Activated CD4-positive, alpha-beta memory T cell treated with anti-CD3 and anti-CD28 coated beads for 36 hours (primary cell): ENCODE measurements at regions not wholly inside any gene's neighbourhood (a gene's known extent, or its start where the extent isn't known, plus 50 kb on each side); places are given as distances from the start of the nearest gene placed in this dataset.

Experiments used
- CTCF ChIA-PET: fragments of 350-600 bp; sonication (Branson Sonifier 250); formaldehyde crosslinking; loops from one replicate; lab custom pipeline; 2021; ENCODE audit warnings: antibody characterized with exemption, inconsistent platforms; lab: Charles Lee
- POLR2A ChIA-PET: fragments of 350-600 bp; sonication (Branson Sonifier 250); formaldehyde crosslinking; loops from one replicate; lab custom pipeline; 2021; ENCODE audit warnings: antibody characterized with exemption; lab: Charles Lee
- DNase-seq: peaks from one replicate; pipeline ENCODE4 v3.0.0-alpha.2; 2020
- H3K27ac Mint-ChIP-seq: one replicate; pipeline ENCODE4 v1.8.0; 2021; ENCODE audit warnings: mixed read lengths
- H3K27me3 Mint-ChIP-seq: one replicate; pipeline ENCODE4 v1.8.0; 2021; ENCODE audit warnings: mixed read lengths
- H3K36me3 Mint-ChIP-seq: one replicate; pipeline ENCODE4 v1.8.0; 2021; ENCODE audit warnings: mixed read lengths
- H3K4me1 Mint-ChIP-seq: one replicate; pipeline ENCODE4 v1.8.0; 2021; ENCODE audit warnings: low read depth, mixed read lengths
- H3K4me3 Mint-ChIP-seq: one replicate; pipeline ENCODE4 v1.8.0; 2021; ENCODE audit warnings: mild to moderate bottlenecking, mixed read lengths
- H3K9me3 Mint-ChIP-seq: one replicate; pipeline ENCODE4 v1.8.0; 2021; ENCODE audit warnings: mixed read lengths
- intact Hi-C: fragments of 100-400 bp; cut with micrococcal nuclease; formaldehyde crosslinking; loops from one replicate; pipeline ENCODE4 v1.15.1; 2023

DNA sequence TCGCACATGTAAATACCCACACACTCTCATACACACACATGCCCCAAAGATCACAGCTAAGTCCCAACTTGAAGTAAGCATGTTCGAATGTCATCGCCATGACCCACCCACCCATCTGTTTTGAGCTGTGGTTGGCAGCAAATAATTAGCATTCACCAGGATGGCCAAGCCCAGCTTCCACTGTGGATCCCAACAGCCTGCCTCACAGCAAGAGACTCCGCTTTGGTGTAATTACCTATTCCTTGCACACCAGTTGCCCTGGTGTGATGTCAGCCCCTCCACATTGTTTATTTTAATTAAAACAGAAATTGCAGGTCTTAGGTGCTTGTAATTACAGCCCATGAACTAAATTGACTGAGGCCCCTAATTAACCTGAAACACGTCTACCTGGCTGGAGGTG, 81.1 kb downstream of the MAFB start:
- CTCF ChIA-PET, result no interaction called here
- peaks cover 4% of the 10 kb centered on the region for H3K27me3 Mint-ChIP-seq
- intact Hi-C loops, result no loop called here
- no peaks in the 10 kb centered on the region for H3K4me1 Mint-ChIP-seq
- no peaks in the 10 kb centered on the region for H3K9me3 Mint-ChIP-seq
- DNase-seq, result no peak
- H3K36me3 Mint-ChIP-seq, result no peaks in the 10 kb centered on the region
- POLR2A ChIA-PET, result no interaction called here
- H3K4me3 Mint-ChIP-seq, result no peak overlapping the region
- no peak overlapping the region for H3K27ac Mint-ChIP-seq

DNA sequence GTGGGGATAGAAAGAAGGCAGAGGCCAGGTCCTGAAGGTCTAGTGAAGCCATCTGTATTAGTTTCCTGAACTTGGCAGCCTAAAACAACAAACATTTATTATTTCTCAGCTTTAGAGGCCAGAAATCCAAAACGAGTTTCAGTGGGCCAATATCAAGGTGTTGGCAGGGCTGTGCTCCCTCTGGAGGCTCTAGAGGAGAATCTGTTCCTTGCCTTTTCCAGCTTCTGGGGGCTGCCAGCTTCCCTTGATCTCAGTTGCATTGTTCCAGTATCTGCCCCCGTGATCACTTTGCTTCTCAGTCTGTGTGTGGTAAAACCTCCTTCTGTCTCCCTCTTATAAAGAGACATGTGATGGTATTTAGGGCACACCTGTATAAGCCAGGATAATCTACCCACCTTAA, 82.4 kb downstream of the MAFB start:
- H3K4me3 Mint-ChIP-seq, result no peak overlapping the region
- no peaks in the 10 kb centered on the region for H3K36me3 Mint-ChIP-seq
- ChIA-PET POLR2A (no interaction called here), CTCF (no interaction called here)
- H3K27ac Mint-ChIP-seq, result no peak overlapping the region
- no peaks in the 10 kb centered on the region for H3K4me1 Mint-ChIP-seq
- peaks cover 4% of the 10 kb centered on the region for H3K27me3 Mint-ChIP-seq
- no peaks in the 10 kb centered on the region for H3K9me3 Mint-ChIP-seq
- intact Hi-C loops, result no loop called here
- no peak for DNase-seq

DNA sequence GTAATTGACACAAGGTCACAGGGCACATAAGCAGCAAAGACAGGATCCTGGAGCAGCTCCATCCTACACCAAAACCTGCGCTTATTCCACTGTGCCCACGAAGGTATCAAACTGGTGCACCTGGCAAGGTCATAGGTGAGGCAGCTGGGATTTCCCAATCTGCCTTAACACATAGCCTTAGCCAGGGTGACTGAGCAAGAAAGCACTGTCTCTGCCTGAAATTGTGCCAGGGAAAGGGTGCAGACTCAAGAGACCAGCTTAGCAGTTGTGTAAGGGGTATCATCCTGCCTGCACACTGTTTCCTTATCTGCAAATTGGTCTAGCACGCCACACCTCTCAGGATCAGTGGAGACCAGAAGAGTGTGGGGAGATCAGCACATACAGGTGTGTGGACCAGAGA, 82.8 kb downstream of the MAFB start:
- POLR2A ChIA-PET, result no interaction called here
- Mint-ChIP-seq H3K4me3 (no peak overlapping the region), H3K36me3 (no peaks in the 10 kb centered on the region), H3K4me1 (no peaks in the 10 kb centered on the region), H3K27ac (no peak overlapping the region), H3K9me3 (no peaks in the 10 kb centered on the region), H3K27me3 (peaks cover 4% of the 10 kb centered on the region)
- CTCF ChIA-PET, result no interaction called here
- no peak for DNase-seq
- intact Hi-C loops, result no loop called here

DNA sequence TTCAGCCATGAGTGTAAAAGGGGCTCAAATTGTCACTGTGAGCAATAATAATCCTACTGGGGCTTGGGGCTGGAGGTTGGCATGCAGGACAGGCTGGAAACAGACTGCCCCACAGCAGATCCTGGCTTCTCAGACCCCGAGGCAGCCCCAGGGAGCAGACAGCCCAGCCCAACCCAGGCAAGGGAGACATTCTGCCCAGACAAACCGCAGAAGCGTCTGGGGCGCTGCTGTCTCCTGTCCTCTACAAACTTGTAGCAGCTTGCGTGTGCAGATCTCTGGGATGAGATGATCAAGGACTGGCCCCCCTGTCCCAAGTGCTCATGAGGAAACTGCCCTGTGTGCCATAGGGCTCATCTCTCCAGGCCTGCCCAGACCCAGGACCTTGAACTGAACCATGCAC, 84.6 kb downstream of the MAFB start:
- Mint-ChIP-seq H3K4me3 (no peak overlapping the region), H3K27ac (no peak overlapping the region), H3K36me3 (no peaks in the 10 kb centered on the region), H3K4me1 (no peaks in the 10 kb centered on the region), H3K27me3 (peaks cover 4% of the 10 kb centered on the region), H3K9me3 (no peaks in the 10 kb centered on the region)
- intact Hi-C loops, result no loop called here
- ChIA-PET CTCF (no interaction called here), POLR2A (no interaction called here)
- no peak for DNase-seq

DNA sequence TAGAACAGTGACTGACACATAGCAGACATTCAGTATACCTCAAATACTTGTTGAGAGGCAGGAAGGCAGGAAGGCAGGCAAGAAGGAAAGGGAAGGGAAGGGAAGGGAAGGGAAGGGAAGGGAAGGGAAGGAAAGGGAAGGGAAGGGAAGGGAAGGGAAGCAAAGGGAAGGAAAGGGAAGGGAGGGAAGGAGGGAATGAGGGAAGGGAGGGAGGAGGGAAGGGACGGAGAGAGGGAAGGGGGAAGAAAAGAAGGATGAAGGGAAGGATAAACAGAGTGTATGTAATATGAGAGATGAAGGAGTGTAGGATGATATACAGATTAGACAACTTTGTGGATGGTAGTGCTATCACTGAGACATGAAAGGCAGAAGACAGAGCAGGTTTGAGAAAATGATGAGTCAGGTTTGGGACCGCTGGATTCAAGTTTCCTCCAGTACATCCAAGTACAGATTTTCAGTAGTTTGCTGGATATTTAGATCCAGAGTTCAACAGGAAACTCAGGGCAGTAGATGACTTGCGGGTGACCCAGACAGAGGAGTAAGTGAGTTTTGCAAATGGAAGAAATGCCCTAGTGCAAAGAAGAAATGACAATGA, 85.9 kb downstream of the MAFB start:
- Mint-ChIP-seq H3K9me3 (peaks cover 4% of the 10 kb centered on the region), H3K27ac (no peak overlapping the region), H3K27me3 (peaks cover 2% of the 10 kb centered on the region), H3K36me3 (no peaks in the 10 kb centered on the region), H3K4me1 (no peaks in the 10 kb centered on the region), H3K4me3 (no peak overlapping the region)
- no peak for DNase-seq
- CTCF ChIA-PET, result no interaction called here
- intact Hi-C loops, result no loop called here
- POLR2A ChIA-PET, result no interaction called here

DNA sequence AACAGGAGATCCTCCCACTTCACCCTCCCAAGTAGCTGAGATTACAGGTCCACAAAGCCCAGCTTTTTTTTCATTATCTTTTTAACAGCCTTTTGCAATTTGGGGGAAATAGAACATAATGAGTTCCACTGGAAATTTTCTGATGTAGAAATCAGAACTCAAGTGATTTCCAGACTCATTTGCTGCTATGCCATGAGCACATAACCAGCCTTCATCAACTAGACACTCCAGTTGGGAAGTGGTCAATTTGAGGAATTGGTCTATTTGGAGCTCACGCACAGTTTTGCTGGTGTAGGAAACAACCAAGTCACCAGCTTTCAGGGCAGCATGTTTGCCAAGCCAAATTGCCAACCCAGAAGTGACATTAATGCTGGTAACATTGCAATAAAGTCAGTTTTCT, 86.7 kb downstream of the MAFB start:
- Mint-ChIP-seq H3K27ac (no peak overlapping the region), H3K4me3 (no peak overlapping the region), H3K4me1 (no peaks in the 10 kb centered on the region), H3K9me3 (peaks cover 4% of the 10 kb centered on the region), H3K27me3 (peaks cover 2% of the 10 kb centered on the region), H3K36me3 (no peaks in the 10 kb centered on the region)
- ChIA-PET POLR2A (no interaction called here), CTCF (no interaction called here)
- intact Hi-C loops, result no loop called here
- DNase-seq, result no peak

DNA sequence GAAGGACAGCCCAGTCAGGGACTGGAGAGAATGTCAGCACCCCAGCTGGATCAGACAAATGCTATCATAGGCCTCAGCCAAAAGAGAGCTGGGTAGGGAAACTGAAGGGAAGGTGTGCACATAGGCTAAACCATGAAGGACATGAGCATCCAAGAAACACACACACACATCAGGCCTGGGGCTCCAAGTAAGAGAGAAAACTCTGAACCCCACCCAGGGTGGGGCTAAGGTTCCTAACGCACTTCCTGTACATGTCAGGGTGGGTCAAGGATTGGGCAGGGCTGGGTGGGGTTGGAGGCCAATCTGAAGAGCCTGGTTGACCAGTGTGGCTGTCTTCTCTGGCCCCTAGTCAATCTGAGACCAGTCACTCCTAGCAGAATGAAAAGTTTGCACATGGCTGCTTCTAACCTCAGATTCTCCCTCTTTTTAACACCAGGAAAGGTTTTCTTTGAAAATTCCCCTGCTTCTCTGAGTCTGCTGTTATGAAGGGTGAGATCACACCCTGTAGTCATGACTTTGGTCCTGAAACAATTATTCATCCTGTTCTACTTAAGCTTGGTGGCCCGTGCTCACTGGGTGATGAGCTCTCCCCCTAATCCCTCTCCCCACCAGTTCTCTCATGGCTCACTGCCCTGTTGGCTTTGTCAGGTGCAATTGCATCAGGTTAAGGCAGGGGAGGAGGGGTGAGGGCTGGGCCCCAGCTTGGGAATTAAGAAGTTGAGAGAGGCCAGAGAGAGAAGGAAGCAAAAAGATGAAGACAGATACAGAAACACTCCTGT, 88.4 kb downstream of the MAFB start:
- POLR2A ChIA-PET, result no interaction called here
- Mint-ChIP-seq H3K27me3 (no peaks in the 10 kb centered on the region), H3K36me3 (no peaks in the 10 kb centered on the region), H3K27ac (no peak overlapping the region), H3K4me1 (no peaks in the 10 kb centered on the region), H3K4me3 (no peak overlapping the region), H3K9me3 (peaks cover 4% of the 10 kb centered on the region)
- CTCF ChIA-PET, result no interaction called here
- no peak for DNase-seq
- intact Hi-C loops, result no loop called here

DNA sequence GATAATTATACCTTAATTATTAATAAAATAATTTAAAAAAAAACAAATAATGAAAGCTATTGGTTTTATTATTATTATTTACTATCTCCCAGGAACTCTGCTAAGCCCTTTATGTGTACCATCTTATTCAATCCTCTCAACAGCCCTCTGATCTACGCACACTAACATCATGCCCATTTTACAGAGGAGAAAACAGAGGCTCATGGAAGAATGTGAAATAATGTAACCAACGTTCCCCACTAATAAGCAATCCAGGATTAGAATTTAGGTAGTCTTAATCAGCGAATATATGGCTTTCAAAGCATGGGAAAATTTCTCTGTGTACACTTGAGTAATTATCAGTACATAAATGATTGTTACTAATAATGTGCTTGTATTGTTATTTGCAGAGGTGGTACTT, 89.0 kb downstream of the MAFB start:
- intact Hi-C loops, result no loop called here
- no peak for DNase-seq
- Mint-ChIP-seq H3K36me3 (no peaks in the 10 kb centered on the region), H3K27me3 (peaks cover 5% of the 10 kb centered on the region), H3K4me1 (no peaks in the 10 kb centered on the region), H3K27ac (no peak overlapping the region), H3K9me3 (peaks cover 4% of the 10 kb centered on the region), H3K4me3 (no peak overlapping the region)
- CTCF ChIA-PET, result no interaction called here
- POLR2A ChIA-PET, result no interaction called here

DNA sequence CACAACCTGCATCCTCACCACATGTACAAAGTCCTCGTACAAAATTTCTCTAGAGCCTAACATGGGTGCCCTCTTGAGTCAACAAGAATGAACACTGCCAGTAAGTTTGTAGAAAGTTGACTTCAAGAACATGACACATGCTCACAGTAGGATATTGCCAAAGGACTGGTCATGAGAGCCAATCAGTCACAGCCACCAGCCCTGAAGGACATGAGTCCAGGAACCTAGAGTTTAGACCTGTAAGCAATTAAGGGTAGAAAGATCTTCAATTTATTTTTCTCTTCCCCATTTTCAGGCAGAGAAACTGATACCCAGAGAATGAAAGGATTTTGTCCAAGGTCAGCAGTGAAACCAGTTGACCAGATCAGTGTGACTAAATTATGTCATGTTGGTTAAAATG, 96.1 kb downstream of the MAFB start:
- peaks cover 29% of the 10 kb centered on the region for H3K27me3 Mint-ChIP-seq
- intact Hi-C loops, result no loop called here
- no peaks in the 10 kb centered on the region for H3K9me3 Mint-ChIP-seq
- H3K27ac Mint-ChIP-seq, result no peak overlapping the region
- no peak for DNase-seq
- no peaks in the 10 kb centered on the region for H3K36me3 Mint-ChIP-seq
- no peaks in the 10 kb centered on the region for H3K4me1 Mint-ChIP-seq
- CTCF ChIA-PET, result no interaction called here
- no peak overlapping the region for H3K4me3 Mint-ChIP-seq
- POLR2A ChIA-PET, result no interaction called here

DNA sequence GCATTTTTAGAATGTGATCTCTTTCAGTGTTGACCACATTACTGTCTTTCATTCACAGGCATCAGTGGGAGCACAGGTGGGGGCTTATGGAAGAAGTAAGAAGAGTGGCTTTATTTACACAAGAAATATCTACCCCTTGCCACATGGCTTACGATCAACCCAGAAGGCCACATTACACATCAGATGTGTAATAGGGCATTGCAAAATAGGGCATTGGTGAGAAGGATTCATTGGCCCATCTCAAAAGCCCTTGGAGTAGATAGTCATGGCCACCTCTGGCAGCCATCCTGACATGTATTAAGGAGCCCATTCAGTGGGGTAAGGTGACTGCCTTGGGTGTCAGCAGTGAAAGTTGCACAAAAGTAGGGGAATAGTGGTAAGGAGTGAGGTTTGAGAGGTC, 97.5 kb downstream of the MAFB start:
- Mint-ChIP-seq H3K27me3 (peaks cover 29% of the 10 kb centered on the region), H3K27ac (no peak overlapping the region), H3K4me1 (no peaks in the 10 kb centered on the region), H3K4me3 (no peak overlapping the region), H3K36me3 (no peaks in the 10 kb centered on the region), H3K9me3 (no peaks in the 10 kb centered on the region)
- POLR2A ChIA-PET, result no interaction called here
- DNase-seq, result no peak
- CTCF ChIA-PET, result no interaction called here
- intact Hi-C loops, result no loop called here

DNA sequence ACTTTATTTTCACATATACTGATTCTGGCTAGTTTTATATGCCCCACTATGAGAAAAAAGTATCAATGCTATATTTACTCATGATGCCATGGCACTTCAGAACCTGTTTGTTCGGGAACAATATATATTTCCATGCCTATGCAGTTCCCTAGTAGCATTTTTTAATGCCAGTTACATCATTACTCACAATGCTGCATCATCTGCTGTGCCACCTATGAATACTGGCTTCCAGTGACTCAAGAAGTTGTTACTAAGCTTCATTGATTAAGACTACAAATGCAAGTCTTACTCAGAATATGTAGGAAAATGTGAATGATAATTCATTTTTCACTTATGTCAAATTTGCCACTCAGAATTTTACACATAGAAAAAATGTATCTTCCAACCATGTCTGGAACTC, 97.9 kb downstream of the MAFB start:
- H3K27ac Mint-ChIP-seq, result no peak overlapping the region
- no peaks in the 10 kb centered on the region for H3K4me1 Mint-ChIP-seq
- ChIA-PET CTCF (no interaction called here), POLR2A (no interaction called here)
- no peaks in the 10 kb centered on the region for H3K9me3 Mint-ChIP-seq
- no peaks in the 10 kb centered on the region for H3K36me3 Mint-ChIP-seq
- H3K27me3 Mint-ChIP-seq, result peaks cover 29% of the 10 kb centered on the region
- intact Hi-C loops, result no loop called here
- no peak overlapping the region for H3K4me3 Mint-ChIP-seq
- DNase-seq, result no peak

DNA sequence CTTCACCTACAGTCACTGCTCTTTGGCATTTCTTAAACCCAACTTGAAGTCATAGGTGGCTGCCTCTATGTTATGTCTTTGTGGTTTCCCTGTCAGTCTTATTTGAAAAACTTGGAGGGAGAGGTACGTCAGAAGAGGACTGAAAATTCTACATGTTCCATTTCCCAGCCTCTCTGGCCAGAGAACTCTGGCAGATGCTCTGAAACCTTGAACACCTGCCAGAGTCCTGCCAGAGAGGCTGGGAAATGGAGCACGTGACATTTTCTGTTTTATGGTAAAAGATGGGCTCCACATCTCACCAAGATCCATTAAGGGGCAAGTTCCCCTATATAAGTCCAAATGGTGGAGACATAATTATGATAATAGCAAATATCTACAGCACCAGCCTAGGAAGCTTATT, 99.5 kb downstream of the MAFB start:
- H3K27me3 Mint-ChIP-seq, result peaks cover 23% of the 10 kb centered on the region
- H3K4me1 Mint-ChIP-seq, result no peaks in the 10 kb centered on the region
- H3K27ac Mint-ChIP-seq, result no peak overlapping the region
- ChIA-PET POLR2A (no interaction called here), CTCF (no interaction called here)
- DNase-seq, result no peak
- intact Hi-C loops, result no loop called here
- H3K4me3 Mint-ChIP-seq, result no peak overlapping the region
- no peaks in the 10 kb centered on the region for H3K36me3 Mint-ChIP-seq
- H3K9me3 Mint-ChIP-seq, result no peaks in the 10 kb centered on the region

DNA sequence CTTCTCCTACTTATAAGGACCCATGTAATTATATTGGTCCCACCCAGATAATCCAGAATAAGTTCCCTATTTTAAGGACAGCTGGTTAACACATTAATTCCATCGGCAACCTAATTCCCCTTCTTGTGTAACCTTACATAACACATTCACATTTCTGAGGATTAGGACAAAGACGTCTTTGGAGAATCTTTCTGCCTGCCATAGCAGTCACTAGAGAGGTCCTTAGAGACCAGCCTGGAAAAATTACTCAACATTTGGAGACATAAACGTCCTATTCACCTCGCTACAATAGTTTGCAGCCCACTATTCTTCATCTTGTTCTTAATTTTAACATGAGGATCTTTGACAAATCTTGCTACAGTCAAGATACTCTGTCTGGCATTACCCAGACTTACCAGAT, 100.1 kb downstream of the MAFB start:
- H3K4me3 Mint-ChIP-seq, result no peak overlapping the region
- no peak for DNase-seq
- no peak overlapping the region for H3K27ac Mint-ChIP-seq
- CTCF ChIA-PET, result no interaction called here
- POLR2A ChIA-PET, result no interaction called here
- no peaks in the 10 kb centered on the region for H3K4me1 Mint-ChIP-seq
- no peaks in the 10 kb centered on the region for H3K36me3 Mint-ChIP-seq
- intact Hi-C loops, result no loop called here
- no peaks in the 10 kb centered on the region for H3K9me3 Mint-ChIP-seq
- H3K27me3 Mint-ChIP-seq, result peaks cover 23% of the 10 kb centered on the region
